Hindlimb muscle (tissue), 1 donor: ENCODE measurements at regions not wholly inside any gene's neighbourhood (a gene's known extent, or its start where the extent isn't known, plus 50 kb on each side); places are given as distances from the start of the nearest gene placed in this dataset.

Experiments
- DNase-seq: peaks from one replicate; pipeline ENCODE4 v3.0.0-alpha.2; 2013

- DNase-seq, result no peak
Measured at GRCh38 chr4:1494416-1495315, 88.4 kb upstream of the NKX1-1 start.

GRCh38 chr4:1493540-1494287, 87.5 kb upstream of the NKX1-1 start:
- no peak for DNase-seq

GRCh38 chr4:1492651-1493539, 86.7 kb upstream of the NKX1-1 start:
- DNase-seq, result no peak

- DNase-seq, result no peak
Measured at GRCh38 chr4:1492142-1492457, 85.9 kb upstream of the NKX1-1 start.

GRCh38 chr4:1491328-1492141, 85.3 kb upstream of the NKX1-1 start:
- no peak for DNase-seq

- DNase-seq, result no peak
Measured at GRCh38 chr4:1490654-1491327, 84.5 kb upstream of the NKX1-1 start.

GRCh38 chr4:1490011-1490653, 83.9 kb upstream of the NKX1-1 start:
- no peak for DNase-seq

GRCh38 chr4:1489639-1489995, 83.4 kb upstream of the NKX1-1 start:
- DNase-seq, result no peak

- DNase-seq, result no peak
Measured at GRCh38 chr4:1488831-1489638, 82.8 kb upstream of the NKX1-1 start.

- DNase-seq, result no peak
Measured at GRCh38 chr4:1488357-1488756, 82.1 kb upstream of the NKX1-1 start.

- DNase-seq, result no peak
Measured at GRCh38 chr4:1487761-1488160, 81.5 kb upstream of the NKX1-1 start.

GRCh38 chr4:1487106-1487505, 80.9 kb upstream of the NKX1-1 start:
- no peak for DNase-seq

GRCh38 chr4:1485280-1485679, 79.0 kb upstream of the NKX1-1 start:
- DNase-seq, result no peak

- no peak for DNase-seq
Measured at GRCh38 chr4:1480720-1481119, 74.5 kb upstream of the NKX1-1 start.

GRCh38 chr4:1479454-1479853, 73.2 kb upstream of the NKX1-1 start:
- no peak for DNase-seq

GRCh38 chr4:1478766-1479355, 72.6 kb upstream of the NKX1-1 start:
- no peak for DNase-seq

GRCh38 chr4:1477045-1477840, 71.0 kb upstream of the NKX1-1 start:
- DNase-seq, result no peak

GRCh38 chr4:1476140-1476513, 69.9 kb upstream of the NKX1-1 start:
- DNase-seq, result no peak
